Esophagus muscularis mucosa (tissue), 3 donors: ENCODE measurements at regions not wholly inside any gene's neighbourhood (a gene's known extent, or its start where the extent isn't known, plus 50 kb on each side); places are given as distances from the start of the nearest gene placed in this dataset.

Experiments
- POLR2A ChIP-seq: fragments of 450-650 bp; IDR thresholded peaks from one replicate; pipeline ENCODE4 v1.6.1; 2017; ENCODE audit warnings: antibody characterized with exemption, moderate library complexity, mild to moderate bottlenecking, low read depth
- TF ChIP-seq, protein P1 (sequence below), 3 experiments: fragments of 200-600 bp in 2 of 3; fragments of 450-650 bp in 1 of 3; sonication (generic) in 2 of 3; IDR thresholded peaks; one replicate each; pipeline ENCODE4 v1.5.1; 2017 to 2019; ENCODE audit warnings: antibody characterized with exemption in 3 of 3, mild to moderate bottlenecking in 2 of 3, moderate library complexity in 1 of 3

GRCh38 chr5:103886826-103887225 is 324.2 kb upstream of the NUDT12 start:
- TF ChIP-seq, protein P1, sequence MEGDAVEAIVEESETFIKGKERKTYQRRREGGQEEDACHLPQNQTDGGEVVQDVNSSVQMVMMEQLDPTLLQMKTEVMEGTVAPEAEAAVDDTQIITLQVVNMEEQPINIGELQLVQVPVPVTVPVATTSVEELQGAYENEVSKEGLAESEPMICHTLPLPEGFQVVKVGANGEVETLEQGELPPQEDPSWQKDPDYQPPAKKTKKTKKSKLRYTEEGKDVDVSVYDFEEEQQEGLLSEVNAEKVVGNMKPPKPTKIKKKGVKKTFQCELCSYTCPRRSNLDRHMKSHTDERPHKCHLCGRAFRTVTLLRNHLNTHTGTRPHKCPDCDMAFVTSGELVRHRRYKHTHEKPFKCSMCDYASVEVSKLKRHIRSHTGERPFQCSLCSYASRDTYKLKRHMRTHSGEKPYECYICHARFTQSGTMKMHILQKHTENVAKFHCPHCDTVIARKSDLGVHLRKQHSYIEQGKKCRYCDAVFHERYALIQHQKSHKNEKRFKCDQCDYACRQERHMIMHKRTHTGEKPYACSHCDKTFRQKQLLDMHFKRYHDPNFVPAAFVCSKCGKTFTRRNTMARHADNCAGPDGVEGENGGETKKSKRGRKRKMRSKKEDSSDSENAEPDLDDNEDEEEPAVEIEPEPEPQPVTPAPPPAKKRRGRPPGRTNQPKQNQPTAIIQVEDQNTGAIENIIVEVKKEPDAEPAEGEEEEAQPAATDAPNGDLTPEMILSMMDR (IDR thresholded peaks at IDR 0.05): no peak
- no peak for TF ChIP-seq POLR2A
